Kidney (tissue), 13 donors: ENCODE measurements at regions not wholly inside any gene's neighbourhood (a gene's known extent, or its start where the extent isn't known, plus 50 kb on each side); places are given as distances from the start of the nearest gene placed in this dataset.

ENCODE experiments used
- DNase-seq, 5 donors: peaks; one replicate each; pipeline ENCODE4 v3.0.0-alpha.2; 2013 to 2020
- FAIRE-seq: peaks from 2 replicates; lab custom pipeline; 2012; peaks lifted over from hg19 to GRCh38; lab: Jason Lieb, UNC
- H3K27ac ChIP-seq, 2 donors: one replicate each; pipeline ENCODE4 v1.7.0; 2013; ENCODE audit warnings: low read depth in 2 of 2, low read length in 2 of 2, inconsistent platforms in 1 of 2
- H3K27me3 ChIP-seq: one replicate; pipeline ENCODE4 v1.7.1; 2013; ENCODE audit warnings: low read length, inconsistent platforms; ENCODE audit not compliant: control insufficient read depth, insufficient read depth
- H3K36me3 ChIP-seq, 3 donors: one replicate each; pipeline versions ENCODE4 v1.7.0 to v1.7.1; 2013; ENCODE audit warnings: low read length in 3 of 3, control low read depth in 1 of 3, inconsistent platforms in 1 of 3; ENCODE audit not compliant: insufficient read depth in 3 of 3, control insufficient read depth in 2 of 3
- H3K4me1 ChIP-seq, 3 donors: one replicate each; pipeline versions ENCODE4 v1.7.0 to v1.7.1; 2013; ENCODE audit warnings: low read length in 3 of 3, inconsistent platforms in 1 of 3, low read depth in 1 of 3; ENCODE audit not compliant: control insufficient read depth in 2 of 3, insufficient read depth in 2 of 3
- H3K4me3 ChIP-seq, 3 donors: one replicate each; pipeline versions ENCODE4 v1.7.0 to v1.8.1; 2013; ENCODE audit warnings: low read length in 3 of 3, control low read depth in 1 of 3, inconsistent platforms in 1 of 3
- H3K9ac ChIP-seq, 3 donors: one replicate each; pipeline versions ENCODE4 v1.7.0 to v1.7.1; 2013; ENCODE audit warnings: low read length in 3 of 3, control low read depth in 1 of 3, inconsistent platforms in 1 of 3
- H3K9me3 ChIP-seq, 3 donors: one replicate each; pipeline versions ENCODE4 v1.7.0 to v1.7.1; 2013; ENCODE audit warnings: low read length in 3 of 3, control low read depth in 1 of 3, inconsistent platforms in 1 of 3; ENCODE audit not compliant: control insufficient read depth in 2 of 3, insufficient read depth in 1 of 3
- CTCF ChIP-seq: IDR thresholded peaks from 3 replicates; pipeline ENCODE4 v1.5.1; 2012; ENCODE audit warnings: mild to moderate bottlenecking, moderate library complexity, borderline replicate concordance; ENCODE audit not compliant: insufficient read depth; ENCODE audit errors: extremely low read depth
- intact Hi-C: fragments of 100-400 bp; cut with DNase I; formaldehyde crosslinking; loops from one replicate; pipeline ENCODE4 v1.11.1; 2022
- donor health status: control.
- donor health status: control.
- donor health status: control.
- donor health status: control.
- donor health status: control.
- donor health status: DM: yes; HTN: yes; CAD: no.
- donor health status: Normal renal cell carcinoma (clear cell type).

DNA sequence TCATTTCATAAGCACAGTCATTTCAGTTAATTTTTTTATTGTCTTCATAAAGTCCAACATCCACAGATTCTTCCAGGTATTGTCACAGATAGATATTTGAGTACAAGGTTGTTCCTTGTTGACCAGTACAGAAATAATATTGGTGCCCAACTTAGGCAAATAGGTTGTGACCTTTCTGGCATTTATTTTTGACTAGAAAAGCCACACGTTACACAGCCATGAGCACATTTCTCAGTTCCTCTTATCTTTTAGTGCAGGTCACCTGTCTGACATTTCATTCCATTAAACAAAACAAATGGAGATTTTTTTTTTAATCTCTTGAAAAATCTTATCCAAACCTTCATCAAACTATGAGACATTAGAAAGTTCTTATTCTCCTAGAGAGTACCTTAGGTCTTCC, 428.8 kb downstream of the ZNF521 start:
- Histone ChIP-seq H3K9me3 (no peaks in the 10 kb centered on the region), H3K27me3 (no peaks in the 10 kb centered on the region), H3K27ac (no peak overlapping the region), H3K4me1 (no peaks in the 10 kb centered on the region), H3K36me3 (no peaks in the 10 kb centered on the region), H3K9ac (no peak overlapping the region), H3K4me3 (no peak overlapping the region)
- DNase-seq: no peak
- intact Hi-C loops: no loop called here
- FAIRE-seq: no peak
- no peak for TF ChIP-seq CTCF

- FAIRE-seq (no peak), DNase-seq (no peak)
- Histone ChIP-seq H3K4me3 (no peak overlapping the region), H3K9me3 (no peaks in the 10 kb centered on the region), H3K9ac (no peak overlapping the region), H3K27me3 (no peaks in the 10 kb centered on the region), H3K4me1 (no peaks in the 10 kb centered on the region), H3K27ac (no peak overlapping the region), H3K36me3 (no peaks in the 10 kb centered on the region)
- TF ChIP-seq CTCF: no peak
- intact Hi-C loops: no loop called here
Observed at GRCh38 chr18:24924066-24924716, 427.8 kb downstream of the ZNF521 start.

DNA sequence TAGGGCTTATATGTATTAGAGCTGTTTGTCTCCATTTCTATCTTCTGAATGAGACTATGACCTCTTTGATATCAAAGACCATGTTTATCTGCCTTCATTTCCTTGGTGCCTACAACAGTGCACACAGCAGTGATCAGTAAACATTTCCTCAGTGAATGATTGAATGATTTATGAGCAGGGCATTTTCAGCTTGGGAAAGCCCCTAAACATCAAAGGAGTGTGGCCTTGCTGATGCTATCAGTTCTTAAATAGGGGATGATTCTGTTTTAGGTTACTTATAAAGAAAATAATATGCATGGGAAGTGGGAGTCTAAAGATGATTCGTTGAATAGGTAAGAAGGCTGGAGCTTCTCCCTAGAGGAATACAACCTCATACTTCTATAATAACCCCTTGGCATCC, 425.3 kb downstream of the ZNF521 start:
- Histone ChIP-seq H3K9me3 (no peaks in the 10 kb centered on the region), H3K4me3 (no peak overlapping the region), H3K27ac (no peak overlapping the region), H3K9ac (no peak overlapping the region), H3K4me1 (no peaks in the 10 kb centered on the region), H3K36me3 (no peaks in the 10 kb centered on the region), H3K27me3 (no peaks in the 10 kb centered on the region)
- FAIRE-seq (no peak), DNase-seq (no peak)
- TF ChIP-seq CTCF: no peak
- intact Hi-C loops: no loop called here

- FAIRE-seq (no peak), DNase-seq (no peak)
- no peak for TF ChIP-seq CTCF
Observed at GRCh38 chr18:24928301-24928878, 423.6 kb downstream of the ZNF521 start.

More at GRCh38 chr18:24928301-24928878, 423.6 kb downstream of the ZNF521 start:
- Histone ChIP-seq H3K27ac (no peak overlapping the region), H3K4me3 (no peak overlapping the region), H3K27me3 (no peaks in the 10 kb centered on the region), H3K36me3 (no peaks in the 10 kb centered on the region), H3K9ac (no peak overlapping the region), H3K4me1 (no peaks in the 10 kb centered on the region), H3K9me3 (no peaks in the 10 kb centered on the region)
- intact Hi-C loops: no loop called here
